HEK293T (cell line): ENCODE measurements at regions not wholly inside any gene's neighbourhood (a gene's known extent, or its start where the extent isn't known, plus 50 kb on each side); places are given as distances from the start of the nearest gene placed in this dataset.

ENCODE experiments used
- CTCF ChIA-PET: fragments of 350-600 bp; formaldehyde crosslinking; extraction: SDS; loops from one replicate; lab custom pipeline; 2021; ENCODE audit warnings: antibody characterized with exemption, inconsistent platforms; lab: Yijun Ruan, JAX
- POLR2A ChIA-PET: fragments of 350-600 bp; formaldehyde crosslinking; extraction: SDS; loops from one replicate; lab custom pipeline; 2020; ENCODE audit warnings: antibody characterized with exemption, inconsistent platforms; lab: Yijun Ruan, JAX
- DNase-seq: peaks from one replicate; pipeline ENCODE4 v3.0.0; 2012; ENCODE audit warnings: mixed read lengths; ENCODE audit errors: extremely low spot score
- ARNT ChIP-seq: fragments of 450-650 bp; IDR thresholded peaks from 2 replicates; pipeline ENCODE4 v1.6.1; 2017; ENCODE audit warnings: mild to moderate bottlenecking
- BHLHE40 ChIP-seq: fragments of 450-650 bp; IDR thresholded peaks from 2 replicates; pipeline ENCODE4 v1.6.1; 2016; ENCODE audit warnings: mild to moderate bottlenecking, moderate library complexity, borderline replicate concordance
- CTBP1 ChIP-seq: fragments of 450-650 bp; IDR thresholded peaks from 2 replicates; pipeline ENCODE4 v1.6.1; 2016; ENCODE audit warnings: borderline replicate concordance
- ELF4 ChIP-seq: fragments of 450-650 bp; IDR thresholded peaks from 2 replicates; pipeline ENCODE4 v1.6.1; 2017; ENCODE audit warnings: antibody characterized with exemption
- FOXA1 ChIP-seq: fragments of 450-650 bp; IDR thresholded peaks from 2 replicates; pipeline ENCODE4 v1.6.1; 2016; ENCODE audit warnings: mild to moderate bottlenecking
- FOXK2 ChIP-seq: fragments of 450-650 bp; IDR thresholded peaks from 2 replicates; pipeline ENCODE4 v1.6.1; 2016; ENCODE audit warnings: mild to moderate bottlenecking
- FOXM1 ChIP-seq: fragments of 450-650 bp; IDR thresholded peaks from 2 replicates; pipeline ENCODE4 v1.6.1; 2017; ENCODE audit warnings: mild to moderate bottlenecking, borderline replicate concordance
- HDGF ChIP-seq: fragments of 450-650 bp; IDR thresholded peaks from 2 replicates; pipeline ENCODE4 v1.6.1; 2017; ENCODE audit warnings: antibody characterized with exemption, borderline replicate concordance
- L3MBTL2 ChIP-seq: fragments of 450-650 bp; conservative IDR thresholded peaks from 2 replicates; pipeline ENCODE4 v1.6.1; 2016; ENCODE audit warnings: mild to moderate bottlenecking
- LEF1 ChIP-seq: fragments of 450-650 bp; IDR thresholded peaks from 2 replicates; pipeline ENCODE4 v1.6.1; 2017; ENCODE audit warnings: mild to moderate bottlenecking, borderline replicate concordance
- NFRKB ChIP-seq: fragments of 450-650 bp; IDR thresholded peaks from 2 replicates; pipeline ENCODE4 v1.6.1; 2016; ENCODE audit warnings: mild to moderate bottlenecking, moderate library complexity
- PKNOX1 ChIP-seq: fragments of 450-650 bp; IDR thresholded peaks from 2 replicates; pipeline ENCODE4 v1.6.1; 2016
- SP1 ChIP-seq: fragments of 450-650 bp; IDR thresholded peaks from 2 replicates; pipeline ENCODE4 v1.6.1; 2017
- SUZ12 ChIP-seq: fragments of 450-650 bp; IDR thresholded peaks from 2 replicates; pipeline ENCODE4 v1.6.1; 2016; ENCODE audit warnings: mild to moderate bottlenecking
- TARDBP ChIP-seq: fragments of 450-650 bp; IDR thresholded peaks from 2 replicates; pipeline ENCODE4 v1.6.1; 2016
- ZNF384 ChIP-seq: fragments of 450-650 bp; IDR thresholded peaks from 2 replicates; pipeline ENCODE4 v1.6.1; 2016

- ChIA-PET CTCF (no interaction called here), POLR2A (no interaction called here)
- DNase-seq: no peak
- TF ChIP-seq ELF4 (no peak), ARNT (no peak), TARDBP (no peak), PKNOX1 (no peak), NFRKB (no peak), SUZ12 (no peak), SP1 (no peak), HDGF (no peak), ZNF384 (no peak), FOXK2 (no peak), BHLHE40 (no peak), CTBP1 (no peak), FOXA1 (no peak), LEF1 (no peak), FOXM1 (no peak), L3MBTL2 (no peak)
Measured at GRCh38 chr1:218991089-218991488, 182.6 kb upstream of the LYPLAL1 start.

GRCh38 chr1:218994615-218995014, 179.1 kb upstream of the LYPLAL1 start:
- ChIA-PET CTCF (no interaction called here), POLR2A (no interaction called here)
- no peak for TF ChIP-seq ARNT
- TF ChIP-seq TARDBP: no peak
- no peak for TF ChIP-seq CTBP1
- no peak for TF ChIP-seq FOXA1
- no peak for TF ChIP-seq L3MBTL2
- no peak for TF ChIP-seq LEF1
- no peak for TF ChIP-seq FOXM1
- TF ChIP-seq FOXK2: no peak
- no peak for DNase-seq

- DNase-seq: no peak
- TF ChIP-seq FOXK2: no peak
- TF ChIP-seq HDGF: no peak
- no peak for TF ChIP-seq BHLHE40
- no peak for TF ChIP-seq SUZ12
- TF ChIP-seq PKNOX1: no peak
- no peak for TF ChIP-seq L3MBTL2
- TF ChIP-seq CTBP1: no peak
- no peak for TF ChIP-seq ELF4
- no peak for TF ChIP-seq FOXM1
- TF ChIP-seq TARDBP: no peak
- TF ChIP-seq SP1: no peak
- TF ChIP-seq FOXA1: no peak
- no peak for TF ChIP-seq ZNF384
- CTCF ChIA-PET: no interaction called here
- POLR2A ChIA-PET: no interaction called here
Measured at GRCh38 chr1:218995091-218995665, 178.5 kb upstream of the LYPLAL1 start.

GRCh38 chr1:218996362-218996761, 177.3 kb upstream of the LYPLAL1 start:
- POLR2A ChIA-PET: no interaction called here
- no peak for DNase-seq

GRCh38 chr1:219000005-219000404, 173.7 kb upstream of the LYPLAL1 start:
- no peak for DNase-seq
- ChIA-PET CTCF (no interaction called here), POLR2A (no interaction called here)
- no peak for TF ChIP-seq LEF1
- TF ChIP-seq FOXK2: no peak
- TF ChIP-seq NFRKB: no peak
- no peak for TF ChIP-seq CTBP1
- TF ChIP-seq SP1: no peak
- TF ChIP-seq FOXM1: no peak
- TF ChIP-seq FOXA1: no peak
- TF ChIP-seq ZNF384: no peak
- TF ChIP-seq ARNT: no peak

More at GRCh38 chr1:218996362-218996761, 177.3 kb upstream of the LYPLAL1 start:
- CTCF ChIA-PET: no interaction called here
- TF ChIP-seq PKNOX1 (no peak), L3MBTL2 (no peak), TARDBP (no peak), ELF4 (no peak), FOXK2 (no peak), BHLHE40 (no peak), ARNT (no peak), HDGF (no peak), FOXA1 (no peak), NFRKB (no peak), SUZ12 (no peak), CTBP1 (no peak), FOXM1 (no peak), ZNF384 (no peak), LEF1 (no peak), SP1 (no peak)

- no peak for DNase-seq
- TF ChIP-seq FOXK2: no peak
- no peak for TF ChIP-seq FOXA1
- TF ChIP-seq L3MBTL2: no peak
- TF ChIP-seq TARDBP: no peak
- no peak for TF ChIP-seq ARNT
- TF ChIP-seq SUZ12: no peak
- no peak for TF ChIP-seq ELF4
- TF ChIP-seq LEF1: no peak
- ChIA-PET POLR2A (no interaction called here), CTCF (interaction anchor here (0.7 kb wide), 1 partner anchor 23 kb away, joined by 3 read pairs; no protein-coding TSS in a partner anchor)
Measured at GRCh38 chr1:219000631-219001030, 173.0 kb upstream of the LYPLAL1 start.
